HL-60 (cell line): ENCODE measurements at regions not wholly inside any gene's neighbourhood (a gene's known extent, or its start where the extent isn't known, plus 50 kb on each side); places are given as distances from the start of the nearest gene placed in this dataset.

Experiments
- CTCF ChIP-seq: IDR thresholded peaks from one replicate; pipeline ENCODE4 v1.5.1; 2011; ENCODE audit warnings: low read length, control low read depth, inconsistent platforms; ENCODE audit not compliant: insufficient read depth
- POLR2AphosphoS5 ChIP-seq: IDR thresholded peaks from 2 replicates; pipeline ENCODE4 v1.6.1; 2012; ENCODE audit warnings: low read depth
- REST ChIP-seq: IDR thresholded peaks from 2 replicates; pipeline ENCODE4 v1.6.1; 2012; ENCODE audit warnings: low read depth; ENCODE audit not compliant: insufficient replicate concordance
- SPI1 ChIP-seq: IDR thresholded peaks from 2 replicates; pipeline ENCODE4 v1.6.1; 2012; ENCODE audit warnings: low read depth, mild to moderate bottlenecking, borderline replicate concordance

- no peak for TF ChIP-seq CTCF
- no peak for TF ChIP-seq POLR2AphosphoS5
- TF ChIP-seq SPI1: no peak
- TF ChIP-seq REST: no peak
These were observed 73.5 kb downstream of the TNFAIP2 start for GRCh38 chr14:103196716-103197115.
